HEK293 (cell line): ENCODE measurements at regions not wholly inside any gene's neighbourhood (a gene's known extent, or its start where the extent isn't known, plus 50 kb on each side); places are given as distances from the start of the nearest gene placed in this dataset.

Experiments
- CTCF ChIP-seq: fragments of 450-650 bp; formaldehyde crosslinking; IDR thresholded peaks from 2 replicates; pipeline ENCODE4 v1.5.1; 2016; ENCODE audit warnings: missing biosample characterization, missing genetic modification characterization
- SP2 ChIP-seq: fragments of 450-650 bp; formaldehyde crosslinking; IDR thresholded peaks from 2 replicates; pipeline ENCODE4 v1.5.1; 2016; ENCODE audit warnings: missing biosample characterization, missing genetic modification characterization
- TCF7L2 ChIP-seq: IDR thresholded peaks from 2 replicates; pipeline ENCODE4 v1.6.1; 2011; ENCODE audit warnings: low read depth, mild to moderate bottlenecking, inconsistent platforms, low read length, moderate library complexity, borderline replicate concordance
- ZBTB20 ChIP-seq: fragments of 450-650 bp; formaldehyde crosslinking; IDR thresholded peaks from 2 replicates; pipeline ENCODE4 v1.5.1; 2016; ENCODE audit warnings: missing biosample characterization, missing genetic modification characterization
- ZBTB8A ChIP-seq: fragments of 450-650 bp; formaldehyde crosslinking; IDR thresholded peaks from 2 replicates; pipeline ENCODE4 v1.5.1; 2016; ENCODE audit warnings: missing biosample characterization, missing genetic modification characterization
- ZNF214 ChIP-seq: fragments of 450-650 bp; formaldehyde crosslinking; IDR thresholded peaks from 2 replicates; pipeline ENCODE4 v1.5.1; 2017; ENCODE audit warnings: missing biosample characterization, mild to moderate bottlenecking, missing genetic modification characterization, borderline replicate concordance
- ZNF324 ChIP-seq: fragments of 450-650 bp; formaldehyde crosslinking; IDR thresholded peaks from 2 replicates; pipeline ENCODE4 v1.5.1; 2016; ENCODE audit warnings: missing biosample characterization, missing genetic modification characterization
- ZNF335 ChIP-seq: fragments of 450-650 bp; formaldehyde crosslinking; conservative IDR thresholded peaks from 2 replicates; pipeline ENCODE4 v1.5.1; 2016; ENCODE audit warnings: missing biosample characterization, missing genetic modification characterization
- ZNF701 ChIP-seq: fragments of 450-650 bp; formaldehyde crosslinking; IDR thresholded peaks from 2 replicates; pipeline ENCODE4 v1.5.1; 2016; ENCODE audit warnings: missing biosample characterization, missing genetic modification characterization

- TF ChIP-seq CTCF (tag by site-specific recombination): no peak
- no peak for TF ChIP-seq ZBTB8A (tag by site-specific recombination)
- no peak for TF ChIP-seq ZBTB20 (tag by site-specific recombination)
- TF ChIP-seq ZNF324 (tag by site-specific recombination): no peak
- no peak for TF ChIP-seq SP2 (tag by site-specific recombination)
- TF ChIP-seq ZNF214 (tag by site-specific recombination): no peak
- TF ChIP-seq ZNF335: no peak
- TF ChIP-seq ZNF701 (tag by site-specific recombination): no peak
- TF ChIP-seq TCF7L2: no peak
These were observed 255.9 kb upstream of the MYT1L start for GRCh38 chr2:2586931-2587330.
